ENCODE measurements at regions not wholly inside any gene's neighbourhood (a gene's known extent, or its start where the extent isn't known, plus 50 kb on each side); places are given as distances from the start of the nearest gene placed in this dataset.

DNA sequence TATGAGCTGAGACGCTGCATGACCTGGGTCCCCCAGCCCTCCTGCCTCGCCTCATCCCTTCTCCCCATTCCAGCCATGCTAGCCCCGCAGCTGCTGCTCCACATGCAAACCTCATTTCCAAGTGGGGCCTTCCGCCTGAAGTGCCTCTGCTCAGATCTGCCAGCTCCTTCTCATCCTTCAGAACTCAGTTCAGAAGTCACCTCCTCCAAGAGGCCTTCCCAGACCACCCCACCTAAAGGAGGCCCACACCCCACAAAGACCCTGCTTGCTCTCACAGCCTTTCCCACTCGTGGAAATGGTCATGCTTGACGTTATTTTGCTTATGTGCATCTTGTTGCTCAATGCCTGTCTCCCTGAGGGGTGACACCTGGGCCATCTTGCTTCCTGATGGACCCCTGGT, 58.7 kb downstream of the RMI2 start:
- no peak overlapping the region for H3K4me3 ChIP-seq (IDR thresholded peaks at IDR 0.05; ENCODE audit: insufficient read depth, low read depth, low read length)
- no peak overlapping the region for H2AFZ ChIP-seq (ENCODE audit: low read depth)
- H3K27ac ChIP-seq: no peak overlapping the region
- no peak overlapping the region for H3K4me2 ChIP-seq
- TF ChIP-seq, protein P1, sequence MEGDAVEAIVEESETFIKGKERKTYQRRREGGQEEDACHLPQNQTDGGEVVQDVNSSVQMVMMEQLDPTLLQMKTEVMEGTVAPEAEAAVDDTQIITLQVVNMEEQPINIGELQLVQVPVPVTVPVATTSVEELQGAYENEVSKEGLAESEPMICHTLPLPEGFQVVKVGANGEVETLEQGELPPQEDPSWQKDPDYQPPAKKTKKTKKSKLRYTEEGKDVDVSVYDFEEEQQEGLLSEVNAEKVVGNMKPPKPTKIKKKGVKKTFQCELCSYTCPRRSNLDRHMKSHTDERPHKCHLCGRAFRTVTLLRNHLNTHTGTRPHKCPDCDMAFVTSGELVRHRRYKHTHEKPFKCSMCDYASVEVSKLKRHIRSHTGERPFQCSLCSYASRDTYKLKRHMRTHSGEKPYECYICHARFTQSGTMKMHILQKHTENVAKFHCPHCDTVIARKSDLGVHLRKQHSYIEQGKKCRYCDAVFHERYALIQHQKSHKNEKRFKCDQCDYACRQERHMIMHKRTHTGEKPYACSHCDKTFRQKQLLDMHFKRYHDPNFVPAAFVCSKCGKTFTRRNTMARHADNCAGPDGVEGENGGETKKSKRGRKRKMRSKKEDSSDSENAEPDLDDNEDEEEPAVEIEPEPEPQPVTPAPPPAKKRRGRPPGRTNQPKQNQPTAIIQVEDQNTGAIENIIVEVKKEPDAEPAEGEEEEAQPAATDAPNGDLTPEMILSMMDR (conservative IDR thresholded peaks at IDR 0.05; ENCODE audit: low read depth, low read length): no peak
- no peaks in the 10 kb centered on the region for H3K27me3 ChIP-seq (ENCODE audit: insufficient read depth, low read depth)
- H3K9ac ChIP-seq: no peak overlapping the region
- H4K20me1 ChIP-seq (ENCODE audit: insufficient read depth): no peaks in the 10 kb centered on the region
- H3K4me1 ChIP-seq (ENCODE audit: low read depth, poor library complexity, severe bottlenecking): peaks cover 3% of the 10 kb centered on the region
- H3K36me3 ChIP-seq (ENCODE audit: insufficient read depth): no peaks in the 10 kb centered on the region
- no peaks in the 10 kb centered on the region for H3K79me2 ChIP-seq (ENCODE audit: insufficient read depth, low read depth)

DNA sequence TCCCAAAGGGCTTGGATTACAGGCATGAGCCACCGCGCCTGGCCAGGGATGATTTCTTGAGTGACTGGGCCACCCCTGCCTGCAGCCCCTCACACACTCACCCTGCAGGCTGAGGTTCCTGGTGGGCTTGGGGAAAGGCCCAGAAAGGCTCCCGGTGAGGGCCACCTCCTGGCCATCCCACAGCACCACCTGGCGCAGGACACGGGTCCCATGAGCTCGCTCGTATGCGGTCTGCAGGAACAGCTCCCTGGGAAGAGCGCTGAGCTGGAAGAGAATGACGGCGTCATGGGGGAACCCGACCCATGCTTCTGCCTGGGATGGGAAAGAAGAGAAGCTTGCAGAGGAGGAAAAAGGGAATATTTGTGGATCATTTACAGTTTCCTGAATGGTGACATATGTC, 59.3 kb downstream of the RMI2 start:
- Histone ChIP-seq H3K9ac (no peak overlapping the region), H3K27me3 (ENCODE audit: insufficient read depth, low read depth) (no peaks in the 10 kb centered on the region), H2AFZ (ENCODE audit: low read depth) (no peak overlapping the region), H3K4me1 (ENCODE audit: low read depth, poor library complexity, severe bottlenecking) (peaks cover 3% of the 10 kb centered on the region), H3K4me3 (IDR thresholded peaks at IDR 0.05; ENCODE audit: insufficient read depth, low read depth, low read length) (no peak overlapping the region), H3K27ac (no peak overlapping the region), H4K20me1 (ENCODE audit: insufficient read depth) (no peaks in the 10 kb centered on the region), H3K36me3 (ENCODE audit: insufficient read depth) (no peaks in the 10 kb centered on the region), H3K4me2 (no peak overlapping the region), H3K79me2 (ENCODE audit: insufficient read depth, low read depth) (no peaks in the 10 kb centered on the region)
- TF ChIP-seq, protein P1 (conservative IDR thresholded peaks at IDR 0.05; ENCODE audit: low read depth, low read length): no peak

DNA sequence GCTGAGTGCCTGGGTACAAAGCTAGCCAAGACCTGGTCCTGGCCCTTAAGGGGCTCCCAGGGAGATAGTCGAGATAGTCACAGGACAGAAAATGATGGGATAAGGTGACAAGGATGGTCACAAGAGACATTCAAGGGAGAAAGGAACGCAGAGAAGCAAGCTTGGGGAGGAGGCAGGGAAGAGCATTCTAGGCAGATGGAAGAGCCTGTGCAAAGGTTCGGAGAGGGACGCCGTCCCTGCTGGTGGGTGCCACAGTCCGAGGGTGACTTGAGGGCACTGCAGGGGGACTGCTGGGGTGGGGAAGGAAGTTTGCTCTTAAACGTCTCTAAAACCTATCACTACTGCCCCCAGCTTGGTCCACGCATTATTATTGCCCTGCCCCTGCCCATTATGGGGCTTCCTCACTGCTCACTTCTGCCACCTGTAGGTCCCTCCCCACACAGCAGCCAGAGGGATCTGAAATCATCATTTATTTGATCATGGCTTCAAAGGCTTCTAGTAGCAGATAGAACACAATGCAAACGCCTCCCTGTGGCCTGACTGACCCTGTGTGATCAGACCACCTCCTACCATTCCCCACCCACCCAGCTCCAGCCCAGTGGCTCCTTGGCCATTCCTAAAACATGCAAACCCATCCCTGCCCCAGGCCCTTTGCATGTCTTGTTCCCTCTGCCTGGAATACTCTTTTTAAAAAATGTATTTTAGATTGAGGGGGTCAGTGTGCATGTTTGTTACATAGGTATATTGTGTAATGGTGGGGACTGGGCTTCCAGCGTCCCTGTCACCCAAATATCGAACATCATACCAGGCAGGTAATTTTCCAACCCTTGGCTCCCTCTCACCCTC, 60.3 kb downstream of the RMI2 start:
- H3K9ac ChIP-seq: no peak overlapping the region
- no peaks in the 10 kb centered on the region for H3K79me2 ChIP-seq (ENCODE audit: insufficient read depth, low read depth)
- no peaks in the 10 kb centered on the region for H3K27me3 ChIP-seq (ENCODE audit: insufficient read depth, low read depth)
- TF ChIP-seq, protein P1 (conservative IDR thresholded peaks at IDR 0.05; ENCODE audit: low read depth, low read length): peak; percentile 76
- no peak overlapping the region for H2AFZ ChIP-seq (ENCODE audit: low read depth)
- H3K27ac ChIP-seq: no peak overlapping the region
- no peaks in the 10 kb centered on the region for H4K20me1 ChIP-seq (ENCODE audit: insufficient read depth)
- peaks cover 3% of the 10 kb centered on the region for H3K4me1 ChIP-seq (ENCODE audit: low read depth, poor library complexity, severe bottlenecking)
- H3K36me3 ChIP-seq (ENCODE audit: insufficient read depth): no peaks in the 10 kb centered on the region
- no peak overlapping the region for H3K4me2 ChIP-seq
- no peak overlapping the region for H3K4me3 ChIP-seq (IDR thresholded peaks at IDR 0.05; ENCODE audit: insufficient read depth, low read depth, low read length)

DNA sequence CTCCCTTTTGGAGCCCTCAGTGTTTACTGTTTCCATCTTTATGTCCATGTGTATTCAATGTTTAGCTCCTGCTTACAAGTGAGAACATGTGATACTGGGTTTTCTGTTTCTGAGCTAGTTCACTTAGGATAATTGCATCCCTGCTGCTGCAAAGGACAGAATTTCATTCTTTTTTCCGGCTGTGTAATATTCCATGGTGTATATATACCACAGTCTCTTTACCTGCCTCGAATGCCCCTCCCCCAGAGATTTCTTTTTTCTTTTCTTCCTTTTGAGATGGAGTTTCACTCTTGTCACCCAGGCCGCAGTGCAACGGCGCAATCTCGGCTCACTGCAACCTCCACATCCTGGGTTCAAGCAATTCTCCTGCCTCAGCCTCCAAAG, 60.9 kb downstream of the RMI2 start:
- H3K4me1 ChIP-seq (ENCODE audit: low read depth, poor library complexity, severe bottlenecking): peaks cover 3% of the 10 kb centered on the region
- TF ChIP-seq, protein P1 (conservative IDR thresholded peaks at IDR 0.05; ENCODE audit: low read depth, low read length): no peak
- H3K36me3 ChIP-seq (ENCODE audit: insufficient read depth): no peaks in the 10 kb centered on the region
- H3K27ac ChIP-seq: no peak overlapping the region
- no peaks in the 10 kb centered on the region for H3K79me2 ChIP-seq (ENCODE audit: insufficient read depth, low read depth)
- no peak overlapping the region for H3K9ac ChIP-seq
- no peaks in the 10 kb centered on the region for H3K27me3 ChIP-seq (ENCODE audit: insufficient read depth, low read depth)
- no peak overlapping the region for H3K4me2 ChIP-seq
- H2AFZ ChIP-seq (ENCODE audit: low read depth): no peak overlapping the region
- H3K4me3 ChIP-seq (IDR thresholded peaks at IDR 0.05; ENCODE audit: insufficient read depth, low read depth, low read length): no peak overlapping the region
- no peaks in the 10 kb centered on the region for H4K20me1 ChIP-seq (ENCODE audit: insufficient read depth)
